GM12878 (cell line): ENCODE measurements at regions not wholly inside any gene's neighbourhood (a gene's known extent, or its start where the extent isn't known, plus 50 kb on each side); places are given as distances from the start of the nearest gene placed in this dataset.

Source experiments
- ATAC-seq: fragments of 200-7000 bp; cut with Tn5 transposase; 3 replicates; pipeline ENCODE4 v1.9.1; 2020; ENCODE audit warnings: mild to moderate bottlenecking, moderate library complexity
- BruUV-seq: library from RNA; stranded (reverse); fragments of 400-500 nt; replicated peaks from 2 replicates; lab custom pipeline; 2021; lab: Mats Ljungman, UMichigan
- CTCF ChIA-PET: fragments of 300-600 bp; sonication (Branson Sonifier 250); formaldehyde crosslinking; extraction: SDS; loops from one replicate; lab custom pipeline; 2021; ENCODE audit warnings: inconsistent platforms; lab: Yijun Ruan, JAX
- POLR2A ChIA-PET: fragments of 350-600 bp; formaldehyde crosslinking; extraction: SDS; loops from one replicate; lab custom pipeline; 2021; ENCODE audit warnings: inconsistent platforms; lab: Charles Lee
- RAD21 ChIA-PET: fragments of 300-600 bp; sonication (Branson Sonifier 250); formaldehyde crosslinking; loops from one replicate; lab custom pipeline; 2023; ENCODE audit warnings: antibody characterized with exemption; ENCODE audit not compliant: unreplicated experiment; lab: Charles Lee
- SMC1A ChIA-PET: fragments of 300-600 bp; sonication (Branson Sonifier 250); formaldehyde crosslinking; loops from one replicate; lab custom pipeline; 2023; ENCODE audit not compliant: unreplicated experiment, uncharacterized antibody; lab: Charles Lee
- DNase-seq: peaks from one replicate; pipeline ENCODE4 v3.0.0-alpha.2; 2011; ENCODE audit warnings: low read depth, low spot score
- FAIRE-seq: peaks from 3 replicates; lab custom pipeline; 2011; peaks lifted over from hg19 to GRCh38; lab: Jason Lieb, UNC
- H2AFZ ChIP-seq: 2 replicates; pipeline ENCODE4 v1.6.0; 2011; ENCODE audit warnings: low read depth, low read length, control low read depth; ENCODE audit not compliant: control insufficient read depth
- H3K27ac ChIP-seq: 2 replicates; pipeline ENCODE4 v1.5.1; 2011; ENCODE audit warnings: control low read depth; ENCODE audit not compliant: control insufficient read depth, insufficient read depth
- H3K27me3 ChIP-seq, 2 experiments: replicated peaks in 1 of 2; 2 replicates each; pipeline versions ENCODE4 v1.6.0 to v1.6.1; 2011; ENCODE audit warnings: low read length in 1 of 2; ENCODE audit not compliant: control insufficient read depth in 2 of 2, insufficient read depth in 2 of 2
- H3K36me3 ChIP-seq, 2 experiments: 2 replicates each; pipeline ENCODE4 v1.5.1; 2011; ENCODE audit warnings: low read length in 1 of 2; ENCODE audit not compliant: control insufficient read depth in 2 of 2, insufficient read depth in 2 of 2
- H3K4me1 ChIP-seq: 2 replicates; pipeline ENCODE4 v1.6.1; 2011; ENCODE audit warnings: mild to moderate bottlenecking, low read length, moderate library complexity, mixed read lengths; ENCODE audit not compliant: control insufficient read depth, insufficient read depth
- H3K4me2 ChIP-seq: 2 replicates; pipeline ENCODE4 v1.6.0; 2011; ENCODE audit warnings: control low read depth; ENCODE audit not compliant: control insufficient read depth, insufficient read depth
- H3K4me3 ChIP-seq: fragments of 200-600 bp; sonication (generic); 2 replicates; pipeline ENCODE4 v1.5.1; 2016
- H3K79me2 ChIP-seq: 2 replicates; pipeline ENCODE4 v1.6.0; 2011; ENCODE audit warnings: low read length; ENCODE audit not compliant: control insufficient read depth, insufficient read depth
- H3K9ac ChIP-seq: 2 replicates; pipeline ENCODE4 v1.8.0; 2011; ENCODE audit warnings: low read length, control low read depth, mixed read lengths; ENCODE audit not compliant: control insufficient read depth, insufficient read depth
- H3K9me3 ChIP-seq: replicated peaks from 3 replicates; pipeline ENCODE4 v1.5.1; 2011; ENCODE audit warnings: mild to moderate bottlenecking, low read length; ENCODE audit not compliant: control insufficient read depth, insufficient read depth
- H4K20me1 ChIP-seq: 2 replicates; pipeline ENCODE4 v1.6.0; 2011; ENCODE audit not compliant: control insufficient read depth, insufficient read depth
- BHLHE40 ChIP-seq, 2 experiments: fragments of 450-650 bp in 1 of 2; IDR thresholded peaks; 2 replicates each; pipeline ENCODE4 v1.6.1; 2011 to 2017; ENCODE audit warnings: low read depth in 2 of 2, borderline replicate concordance in 1 of 2, improper control_type of control experiment in 1 of 2, low read length in 1 of 2, mild to moderate bottlenecking in 1 of 2
- CTCF ChIP-seq, 3 experiments: IDR thresholded peaks in 2 of 3; conservative IDR thresholded peaks in 1 of 3; 2 replicates each; pipeline ENCODE4 v1.5.1; 2011; ENCODE audit warnings: low read depth in 3 of 3, low read length in 3 of 3, mild to moderate bottlenecking in 3 of 3, control low read depth in 2 of 3, moderate library complexity in 2 of 3, inconsistent platforms in 1 of 3, mixed read lengths in 1 of 3; ENCODE audit not compliant: control insufficient read depth in 2 of 3, insufficient read depth in 1 of 3; ENCODE audit errors: extremely low read depth in 1 of 3
- ETV6 ChIP-seq, 2 experiments: fragments of 450-650 bp in 1 of 2; IDR thresholded peaks in 1 of 2; conservative IDR thresholded peaks in 1 of 2; 2 replicates each; pipeline ENCODE4 v1.6.1; 2014; ENCODE audit warnings: antibody characterized with exemption in 1 of 2, borderline replicate concordance in 1 of 2, low read depth in 1 of 2, mild to moderate bottlenecking in 1 of 2, moderate library complexity in 1 of 2
- IRF5 ChIP-seq: fragments of 450-650 bp; IDR thresholded peaks from 2 replicates; pipeline ENCODE4 v1.6.1; 2017; ENCODE audit warnings: borderline replicate concordance
- NFYA ChIP-seq: IDR thresholded peaks from 2 replicates; pipeline ENCODE4 v1.6.1; 2011; ENCODE audit warnings: low read depth, mild to moderate bottlenecking, low read length, improper control_type of control experiment, borderline replicate concordance
- NFYB ChIP-seq: IDR thresholded peaks from 2 replicates; pipeline ENCODE4 v1.6.1; 2011; ENCODE audit warnings: low read depth, mild to moderate bottlenecking, low read length, improper control_type of control experiment, moderate library complexity; ENCODE audit not compliant: insufficient read depth
- POLR2AphosphoS5 ChIP-seq: IDR thresholded peaks from 2 replicates; pipeline ENCODE4 v1.6.1; 2011; ENCODE audit warnings: mild to moderate bottlenecking, low read length, inconsistent platforms
- POU2F2 ChIP-seq: IDR thresholded peaks from 3 replicates; pipeline ENCODE4 v1.6.1; 2011; ENCODE audit warnings: low read depth, mild to moderate bottlenecking, low read length, borderline replicate concordance
- RAD51 ChIP-seq: fragments of 450-650 bp; IDR thresholded peaks from 2 replicates; pipeline ENCODE4 v1.6.1; 2016; ENCODE audit warnings: moderate library complexity, mild to moderate bottlenecking, inconsistent platforms
- SIN3A ChIP-seq: IDR thresholded peaks from 2 replicates; pipeline ENCODE4 v1.6.1; 2012; ENCODE audit warnings: low read depth, low read length, improper control_type of control experiment
- SMC3 ChIP-seq: IDR thresholded peaks from 2 replicates; pipeline ENCODE4 v1.6.1; 2011; ENCODE audit warnings: low read length, improper control_type of control experiment, borderline replicate concordance
- TCF12 ChIP-seq: IDR thresholded peaks from 2 replicates; pipeline ENCODE4 v1.6.1; 2011; ENCODE audit warnings: low read depth, mild to moderate bottlenecking, low read length
- TCF7 ChIP-seq: IDR thresholded peaks from 2 replicates; pipeline ENCODE4 v1.6.1; 2014; ENCODE audit warnings: antibody characterized with exemption, borderline replicate concordance
- YBX1 ChIP-seq: fragments of 450-650 bp; IDR thresholded peaks from 2 replicates; pipeline ENCODE4 v1.6.1; 2016; ENCODE audit warnings: antibody characterized with exemption
- WGBS: methylation state at CpG from one replicate; pipeline ENCODE4 v1.1.6; 2016; ENCODE audit warnings: low lambda C conversion rate; ENCODE audit not compliant: insufficient replicate concordance, insufficient coverage; ENCODE audit errors: missing lambda C conversion rate; 5-methylcytosine and 5-hydroxymethylcytosine counted together
- in situ Hi-C: fragments of 300-500 bp; cut with MboI; formaldehyde crosslinking; loops from 9 replicates; pipeline ENCODE4 v1.14.3; 2018; ENCODE audit warnings: mixed read lengths
- intact Hi-C: fragments of 100-400 bp; cut with micrococcal nuclease; formaldehyde crosslinking; loops from one replicate; pipeline ENCODE4 v1.14.2; 2022; ENCODE audit not compliant: unreplicated experiment

GRCh38 chrX:76517544-76517943 is 90.0 kb downstream of the MAGEE1 start:
- Histone ChIP-seq H3K79me2 (no peaks in the 10 kb centered on the region), H3K27ac (no peak overlapping the region), H3K4me3 (no peak overlapping the region), H3K4me2 (no peak overlapping the region), H3K36me3 (no peaks in the 10 kb centered on the region), H3K27me3 (no peaks in the 10 kb centered on the region), H4K20me1 (no peaks in the 10 kb centered on the region), H2AFZ (no peak overlapping the region), H3K4me1 (no peaks in the 10 kb centered on the region), H3K9ac (no peak overlapping the region), H3K9me3 (no peaks in the 10 kb centered on the region)
- in situ Hi-C loops (no loop called here), intact Hi-C loops (no loop called here)
- POLR2A ChIA-PET = no interaction called here
- BruUV-seq = no TSS peak
- RAD21 ChIA-PET = no interaction called here
- CTCF ChIA-PET = no interaction called here
- SMC1A ChIA-PET = no interaction called here
- FAIRE-seq = no peak
- no peak for ATAC-seq
- DNase-seq = no peak
- WGBS = 0% methylated on average over 4 of the region's 4 CpGs
- TF ChIP-seq RAD51 (peak; percentile 52; the same call in 1 of the 2 replicates), TCF12 (no peak)

- no peaks in the 10 kb centered on the region for H3K79me2 ChIP-seq
- no peaks in the 10 kb centered on the region for H3K36me3 ChIP-seq
- CTCF ChIA-PET = no interaction called here
- FAIRE-seq = no peak
- no peak overlapping the region for H3K4me2 ChIP-seq
- SMC1A ChIA-PET = no interaction called here
- intact Hi-C loops (no loop called here), in situ Hi-C loops (no loop called here)
- RAD21 ChIA-PET = no interaction called here
- H3K27ac ChIP-seq = no peak overlapping the region
- H3K9ac ChIP-seq = no peak overlapping the region
- H4K20me1 ChIP-seq = no peaks in the 10 kb centered on the region
- ATAC-seq = no peak
- H3K27me3 ChIP-seq = no peaks in the 10 kb centered on the region
- no peaks in the 10 kb centered on the region for H3K9me3 ChIP-seq
- no peak overlapping the region for H3K4me3 ChIP-seq
- 59% methylated on average over 23 of the region's 23 CpGs for WGBS
- POLR2A ChIA-PET = no interaction called here
- no peak overlapping the region for H2AFZ ChIP-seq
- no peak for DNase-seq
- no TSS peak for BruUV-seq
- no peaks in the 10 kb centered on the region for H3K4me1 ChIP-seq
- TF ChIP-seq NFYB (no peak), SMC3 (no peak), IRF5 (no peak), CTCF (IDR thresholded peaks at IDR 0.05 in 2 of 3, conservative IDR thresholded peaks at IDR 0.05 in 1 of 3; ENCODE audit: control insufficient read depth in 2 of 3, extremely low read depth in 1 of 3, insufficient read depth in 1 of 3, low read depth in 3 of 3, low read length in 3 of 3) (no peak), SIN3A (no peak), POU2F2 (no peak), TCF7 (no peak), YBX1 (no peak), POLR2AphosphoS5 (no peak), ETV6 (conservative IDR thresholded peaks at IDR 0.05 in 1 of 2, IDR thresholded peaks at IDR 0.05 in 1 of 2; ENCODE audit: borderline replicate concordance in 1 of 2, low read depth in 1 of 2) (no peak), BHLHE40 (IDR thresholded peaks at IDR 0.05; ENCODE audit: borderline replicate concordance in 1 of 2, low read depth in 2 of 2, low read length in 1 of 2) (no peak), NFYA (no peak)
Measured at GRCh38 chrX:76520273-76521054, 93.0 kb downstream of the MAGEE1 start.
